CD14-positive monocyte (primary cell): ENCODE measurements at regions not wholly inside any gene's neighbourhood (a gene's known extent, or its start where the extent isn't known, plus 50 kb on each side); places are given as distances from the start of the nearest gene placed in this dataset.

ENCODE experiments used
- DNase-seq, 3 donors: peaks; one replicate each; pipeline ENCODE4 v3.0.0-alpha.2; 2011 to 2022
- H2AFZ ChIP-seq: 2 replicates; pipeline ENCODE4 v1.6.0; 2012; ENCODE audit warnings: mild to moderate bottlenecking, low read depth, low read length, inconsistent platforms; ENCODE audit not compliant: insufficient read depth, poor library complexity, severe bottlenecking
- H3K27ac ChIP-seq, 2 donors: 1 replicate in 1 of 2; 2 replicates in 1 of 2; pipeline ENCODE4 v1.5.1; 2012 to 2013; ENCODE audit warnings: low read length in 2 of 2, control low read depth in 1 of 2, inconsistent platforms in 1 of 2, low read depth in 1 of 2, mild to moderate bottlenecking in 1 of 2
- H3K27me3 ChIP-seq, 2 donors: one replicate each; pipeline versions ENCODE4 v1.6.0 to v1.6.1; 2011 to 2013; ENCODE audit warnings: low read length in 2 of 2; ENCODE audit not compliant: control insufficient read depth in 2 of 2, insufficient read depth in 2 of 2
- H3K36me3 ChIP-seq, 2 donors: replicated peaks in 1 of 2; 1 replicate in 1 of 2; 2 replicates in 1 of 2; pipeline versions ENCODE4 v1.5.1 to v1.6.1; 2012 to 2013; ENCODE audit warnings: low read length in 2 of 2, control low read depth in 1 of 2, inconsistent platforms in 1 of 2, mild to moderate bottlenecking in 1 of 2; ENCODE audit not compliant: insufficient read depth in 2 of 2, control insufficient read depth in 1 of 2
- H3K4me1 ChIP-seq, 2 donors: 1 replicate in 1 of 2; 2 replicates in 1 of 2; pipeline versions ENCODE4 v1.5.1 to v1.6.1; 2012 to 2013; ENCODE audit warnings: low read length in 2 of 2, control low read depth in 1 of 2, inconsistent platforms in 1 of 2, mild to moderate bottlenecking in 1 of 2, moderate library complexity in 1 of 2; ENCODE audit not compliant: insufficient read depth in 2 of 2, control insufficient read depth in 1 of 2
- H3K4me2 ChIP-seq: replicated peaks from 2 replicates; pipeline ENCODE3; 2012; ENCODE audit warnings: low read length, moderate library complexity, mild to moderate bottlenecking; ENCODE audit not compliant: poor library complexity, severe bottlenecking; ENCODE audit errors: extremely low read depth
- H3K4me3 ChIP-seq, 3 experiments: fragments of 200-600 bp in 1 of 3; sonication (generic) in 1 of 3; replicated peaks in 1 of 3; 1 replicate in 2 of 3; 2 replicates in 1 of 3; pipeline ENCODE4 v1.5.1; 2011 to 2013; ENCODE audit warnings: low read length in 3 of 3, mild to moderate bottlenecking in 3 of 3, control low read depth in 2 of 3, low read depth in 2 of 3, inconsistent platforms in 1 of 3, moderate library complexity in 1 of 3
- H3K79me2 ChIP-seq: 2 replicates; pipeline ENCODE4 v1.6.0; 2012; ENCODE audit warnings: mild to moderate bottlenecking, control low read depth, inconsistent platforms, low read length, moderate library complexity; ENCODE audit not compliant: insufficient read depth
- H3K9ac ChIP-seq: 2 replicates; pipeline ENCODE4 v1.6.0; 2017; ENCODE audit warnings: low read length, mild to moderate bottlenecking; ENCODE audit not compliant: insufficient read depth, poor library complexity, severe bottlenecking
- H3K9me3 ChIP-seq, 2 donors: replicated peaks in 1 of 2; 1 replicate in 1 of 2; 2 replicates in 1 of 2; pipeline versions ENCODE4 v1.5.1 to v1.6.1; 2012 to 2013; ENCODE audit warnings: low read length in 2 of 2, control low read depth in 1 of 2; ENCODE audit not compliant: control insufficient read depth in 1 of 2, insufficient read depth in 1 of 2
- H4K20me1 ChIP-seq: 2 replicates; pipeline ENCODE4 v1.6.0; 2012; ENCODE audit warnings: mild to moderate bottlenecking, low read length, control low read depth, moderate library complexity; ENCODE audit not compliant: insufficient read depth
- H3K27ac Mint-ChIP-seq, 7 donors: one replicate each; pipeline ENCODE4 v1.8.0; 2020; ENCODE audit warnings: mild to moderate bottlenecking in 7 of 7, mixed read lengths in 7 of 7, moderate library complexity in 6 of 7, inconsistent platforms in 2 of 7
- H3K27me3 Mint-ChIP-seq, 3 donors: one replicate each; pipeline ENCODE4 v1.8.0; 2021 to 2022; ENCODE audit warnings: low read depth in 3 of 3, mild to moderate bottlenecking in 3 of 3, mixed read lengths in 3 of 3, moderate library complexity in 3 of 3, inconsistent platforms in 1 of 3
- H3K36me3 Mint-ChIP-seq, 2 donors: one replicate each; pipeline ENCODE4 v1.8.0; 2020; ENCODE audit warnings: mixed read lengths in 2 of 2, inconsistent platforms in 1 of 2, mild to moderate bottlenecking in 1 of 2
- H3K4me1 Mint-ChIP-seq: one replicate; pipeline ENCODE4 v1.8.0; 2020; ENCODE audit warnings: mild to moderate bottlenecking, mixed read lengths
- H3K4me3 Mint-ChIP-seq, 2 donors: one replicate each; pipeline ENCODE4 v1.8.0; 2020; ENCODE audit warnings: mild to moderate bottlenecking in 2 of 2, mixed read lengths in 2 of 2, moderate library complexity in 1 of 2
- H3K9me3 Mint-ChIP-seq, 7 donors: one replicate each; pipeline ENCODE4 v1.8.0; 2020 to 2022; ENCODE audit warnings: mixed read lengths in 7 of 7, mild to moderate bottlenecking in 6 of 7, moderate library complexity in 6 of 7, inconsistent platforms in 2 of 7
- CTCF ChIP-seq: fragments of 200-600 bp; IDR thresholded peaks from one replicate; pipeline ENCODE4 v1.8.0; 2022; ENCODE audit warnings: antibody characterized with exemption, mild to moderate bottlenecking
- WGBS: methylation state at CpG from one replicate; pipeline ENCODE4 v1.1.5; 2013; ENCODE audit warnings: missing lambda C conversion rate; ENCODE audit not compliant: insufficient coverage; 5-methylcytosine and 5-hydroxymethylcytosine counted together
- intact Hi-C, 2 donors: fragments of 100-400 bp; cut with micrococcal nuclease; formaldehyde crosslinking; loops; one replicate each; pipeline versions ENCODE4 v1.15.0 to v1.15.1; 2023

GRCh38 chr6:121743691-121744090, 308.2 kb downstream of the GJA1 start:
- H3K4me3 ChIP-seq, result no peak overlapping the region
- H3K27ac ChIP-seq, result no peak overlapping the region
- DNase-seq, result no peak
- no peaks in the 10 kb centered on the region for H3K27me3 ChIP-seq
- no peaks in the 10 kb centered on the region for H3K36me3 Mint-ChIP-seq
- H3K27me3 Mint-ChIP-seq, result peaks cover 0 to 2% (median 0%) of the 10 kb centered on the region in 3 donors
- no peaks in the 10 kb centered on the region for H3K4me1 ChIP-seq
- no CpG with 5 or more reads among the region's 1 CpG for WGBS
- H3K9ac ChIP-seq, result no peak overlapping the region
- no peak overlapping the region for H3K27ac Mint-ChIP-seq
- H3K79me2 ChIP-seq, result no peaks in the 10 kb centered on the region
- H4K20me1 ChIP-seq, result no peaks in the 10 kb centered on the region
- H3K36me3 ChIP-seq, result no peaks in the 10 kb centered on the region
- H2AFZ ChIP-seq, result no peak overlapping the region
- H3K9me3 Mint-ChIP-seq, result peaks cover 2 to 11% (median 8%) of the 10 kb centered on the region in 7 donors
- TF ChIP-seq CTCF, result no peak
- intact Hi-C loops, result no loop called here
- no peak overlapping the region for H3K4me2 ChIP-seq
- no peaks in the 10 kb centered on the region for H3K4me1 Mint-ChIP-seq
- H3K9me3 ChIP-seq, result peaks cover 0 to 4% of the 10 kb centered on the region in 2 donors
- no peak overlapping the region for H3K4me3 Mint-ChIP-seq

GRCh38 chr6:121748376-121748775, 312.9 kb downstream of the GJA1 start:
- H3K27me3 Mint-ChIP-seq, result no peaks in the 10 kb centered on the region
- no peaks in the 10 kb centered on the region for H3K36me3 Mint-ChIP-seq
- Histone ChIP-seq H3K4me3 (no peak overlapping the region), H3K9ac (no peak overlapping the region), H3K4me2 (no peak overlapping the region), H3K9me3 (peaks cover 0 to 4% of the 10 kb centered on the region in 2 donors), H3K4me1 (no peaks in the 10 kb centered on the region), H2AFZ (no peak overlapping the region), H3K27ac (no peak overlapping the region), H4K20me1 (no peaks in the 10 kb centered on the region), H3K27me3 (no peaks in the 10 kb centered on the region), H3K36me3 (no peaks in the 10 kb centered on the region), H3K79me2 (no peaks in the 10 kb centered on the region)
- WGBS, result 58% methylated on average over 4 of the region's 4 CpGs
- TF ChIP-seq CTCF, result no peak
- no peak overlapping the region for H3K27ac Mint-ChIP-seq
- intact Hi-C loops, result no loop called here
- no peak overlapping the region for H3K4me3 Mint-ChIP-seq
- H3K9me3 Mint-ChIP-seq, result peaks cover 4 to 11% (median 7%) of the 10 kb centered on the region in 7 donors
- H3K4me1 Mint-ChIP-seq, result no peaks in the 10 kb centered on the region
- no peak for DNase-seq
